ENCODE measurements at regions not wholly inside any gene's neighbourhood (a gene's known extent, or its start where the extent isn't known, plus 50 kb on each side); places are given as distances from the start of the nearest gene placed in this dataset.

- no peak for DNase-seq (ENCODE audit: low spot score, unreplicated experiment)
- Mint-ChIP-seq H3K4me1 (ENCODE audit: low read depth) (peaks cover 2% of the 10 kb centered on the region), H3K27ac (no peak overlapping the region), H3K9me3 (ENCODE audit: low read depth) (no peaks in the 10 kb centered on the region), H3K4me3 (ENCODE audit: low read depth) (no peak overlapping the region), H3K27me3 (peaks cover 22% of the 10 kb centered on the region), H3K36me3 (ENCODE audit: insufficient read depth) (no peaks in the 10 kb centered on the region)
- no peak for TF ChIP-seq CTCF (IDR thresholded peaks at IDR 0.05; ENCODE audit: unreplicated experiment)
Measured at GRCh38 chr2:238655198-238655860, 192.6 kb upstream of the TWIST2 start.

GRCh38 chr2:238655974-238656722 lies 191.7 kb upstream of the TWIST2 start:
- H3K4me3 Mint-ChIP-seq (ENCODE audit: low read depth): no peak overlapping the region
- H3K27me3 Mint-ChIP-seq: peaks cover 22% of the 10 kb centered on the region
- H3K27ac Mint-ChIP-seq: no peak overlapping the region
- peaks cover under 1% of the 10 kb centered on the region for H3K9me3 Mint-ChIP-seq (ENCODE audit: low read depth)
- no peaks in the 10 kb centered on the region for H3K36me3 Mint-ChIP-seq (ENCODE audit: insufficient read depth)
- TF ChIP-seq CTCF (IDR thresholded peaks at IDR 0.05; ENCODE audit: unreplicated experiment): no peak
- no peak for DNase-seq (ENCODE audit: low spot score, unreplicated experiment)
- peaks cover 2% of the 10 kb centered on the region for H3K4me1 Mint-ChIP-seq (ENCODE audit: low read depth)

GRCh38 chr2:238657132-238658053 lies 190.5 kb upstream of the TWIST2 start:
- Mint-ChIP-seq H3K36me3 (ENCODE audit: insufficient read depth) (no peaks in the 10 kb centered on the region), H3K9me3 (ENCODE audit: low read depth) (peaks cover 3% of the 10 kb centered on the region), H3K27ac (no peak overlapping the region), H3K27me3 (peaks cover 22% of the 10 kb centered on the region), H3K4me3 (ENCODE audit: low read depth) (no peak overlapping the region), H3K4me1 (ENCODE audit: low read depth) (peaks cover 2% of the 10 kb centered on the region)
- TF ChIP-seq CTCF (IDR thresholded peaks at IDR 0.05; ENCODE audit: unreplicated experiment): no peak
- DNase-seq (ENCODE audit: low spot score, unreplicated experiment): no peak

GRCh38 chr2:238658054-238658407 lies 189.9 kb upstream of the TWIST2 start:
- TF ChIP-seq CTCF (IDR thresholded peaks at IDR 0.05; ENCODE audit: unreplicated experiment): no peak
- H3K9me3 Mint-ChIP-seq (ENCODE audit: low read depth): peaks cover 3% of the 10 kb centered on the region
- H3K4me3 Mint-ChIP-seq (ENCODE audit: low read depth): no peak overlapping the region
- no peaks in the 10 kb centered on the region for H3K36me3 Mint-ChIP-seq (ENCODE audit: insufficient read depth)
- no peak for DNase-seq (ENCODE audit: low spot score, unreplicated experiment)
- peaks cover 25% of the 10 kb centered on the region for H3K27me3 Mint-ChIP-seq
- H3K27ac Mint-ChIP-seq: no peak overlapping the region
- peaks cover 2% of the 10 kb centered on the region for H3K4me1 Mint-ChIP-seq (ENCODE audit: low read depth)

- H3K4me3 Mint-ChIP-seq (ENCODE audit: low read depth): no peak overlapping the region
- no peak for DNase-seq (ENCODE audit: low spot score, unreplicated experiment)
- peaks cover 23% of the 10 kb centered on the region for H3K27me3 Mint-ChIP-seq
- H3K27ac Mint-ChIP-seq: no peak overlapping the region
- no peaks in the 10 kb centered on the region for H3K4me1 Mint-ChIP-seq (ENCODE audit: low read depth)
- TF ChIP-seq CTCF (IDR thresholded peaks at IDR 0.05; ENCODE audit: unreplicated experiment): no peak
- H3K9me3 Mint-ChIP-seq (ENCODE audit: low read depth): peaks cover 3% of the 10 kb centered on the region
- no peaks in the 10 kb centered on the region for H3K36me3 Mint-ChIP-seq (ENCODE audit: insufficient read depth)
Measured at GRCh38 chr2:238658820-238659219, 189.1 kb upstream of the TWIST2 start.
